Smooth muscle cell (in vitro differentiated cells): ENCODE measurements at regions not wholly inside any gene's neighbourhood (a gene's known extent, or its start where the extent isn't known, plus 50 kb on each side); places are given as distances from the start of the nearest gene placed in this dataset.

Source experiments
- DNase-seq: peaks from one replicate; lab custom pipeline; 2025; ENCODE audit not compliant: unreplicated experiment; lab: John Stamatoyannopoulos, UW
- H2AFZ ChIP-seq: fragments of 200-600 bp; sonication (generic); 2 replicates; pipeline ENCODE4 v1.6.0; 2016; ENCODE audit warnings: antibody characterized with exemption, low read depth, mild to moderate bottlenecking
- H3F3A ChIP-seq: fragments of 200-600 bp; sonication (generic); 2 replicates; pipeline ENCODE4 v1.6.0; 2017; ENCODE audit warnings: antibody characterized with exemption, low read depth
- H3K27ac ChIP-seq: fragments of 200-600 bp; sonication (generic); 2 replicates; pipeline ENCODE4 v1.5.1; 2016; ENCODE audit warnings: low read depth, mild to moderate bottlenecking
- H3K27me3 ChIP-seq: fragments of 200-600 bp; sonication (generic); 2 replicates; pipeline ENCODE4 v1.6.1; 2016; ENCODE audit warnings: low read depth, mild to moderate bottlenecking
- H3K36me3 ChIP-seq: fragments of 200-600 bp; sonication (generic); 2 replicates; pipeline ENCODE4 v1.5.1; 2016; ENCODE audit warnings: low read depth
- H3K4me1 ChIP-seq: fragments of 200-600 bp; sonication (generic); 2 replicates; pipeline ENCODE4 v1.5.1; 2016; ENCODE audit warnings: low read depth
- H3K4me2 ChIP-seq: fragments of 200-600 bp; sonication (generic); 2 replicates; pipeline ENCODE4 v1.6.0; 2016; ENCODE audit warnings: mild to moderate bottlenecking
- H3K4me3 ChIP-seq: fragments of 200-600 bp; sonication (generic); 2 replicates; pipeline ENCODE4 v1.5.1; 2016; ENCODE audit warnings: mild to moderate bottlenecking
- H3K79me2 ChIP-seq: fragments of 200-600 bp; sonication (generic); 2 replicates; pipeline ENCODE4 v1.6.0; 2016; ENCODE audit warnings: low read depth, mild to moderate bottlenecking
- H3K9ac ChIP-seq: fragments of 200-600 bp; sonication (generic); 2 replicates; pipeline ENCODE4 v1.6.0; 2016; ENCODE audit warnings: low read depth
- H3K9me3 ChIP-seq: fragments of 200-600 bp; sonication (generic); replicated peaks from 2 replicates; pipeline ENCODE4 v1.5.1; 2016; ENCODE audit warnings: low read depth
- H4K20me1 ChIP-seq: fragments of 200-600 bp; sonication (generic); 2 replicates; pipeline ENCODE4 v1.6.0; 2016; ENCODE audit warnings: low read depth
- CTCF ChIP-seq: fragments of 200-600 bp; sonication (generic); IDR thresholded peaks from 2 replicates; pipeline ENCODE4 v1.5.1; 2017; ENCODE audit warnings: borderline replicate concordance, mild to moderate bottlenecking, antibody characterized with exemption; ENCODE audit not compliant: insufficient read depth, poor library complexity, severe bottlenecking
- WGBS: methylation state at CpG from one replicate; pipeline ENCODE4 v1.1.7; 2016; ENCODE audit warnings: low lambda C conversion rate; 5-methylcytosine and 5-hydroxymethylcytosine counted together

DNA sequence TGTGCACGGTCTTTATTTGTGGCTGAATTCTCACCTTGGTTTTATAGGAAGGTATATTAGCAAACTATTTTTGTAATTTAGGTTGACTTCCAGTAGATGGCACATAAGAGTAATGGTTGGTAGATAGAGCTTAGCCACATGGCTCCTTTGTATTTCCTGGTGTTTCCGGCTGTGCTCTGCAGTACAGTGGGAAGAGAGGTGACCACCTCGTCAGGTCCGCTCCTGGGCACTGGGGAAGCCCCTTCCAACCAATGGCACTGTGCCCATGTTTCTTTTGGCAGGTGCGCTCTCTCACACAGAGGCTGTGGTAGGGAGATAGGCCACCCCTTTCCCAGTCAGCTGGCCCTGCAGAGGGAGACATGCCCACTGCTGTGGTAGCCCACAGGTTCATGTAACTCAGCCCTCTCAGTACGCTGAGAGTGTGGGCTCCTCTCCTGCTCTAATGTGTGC lies 74.3 kb upstream of the ATP12A start:
- no peaks in the 10 kb centered on the region for H3K79me2 ChIP-seq
- no peak for DNase-seq
- H3K27me3 ChIP-seq, result no peaks in the 10 kb centered on the region
- no peak overlapping the region for H3K4me2 ChIP-seq
- H3K9ac ChIP-seq, result no peak overlapping the region
- WGBS, result 75% methylated on average over 6 of the region's 6 CpGs
- no peaks in the 10 kb centered on the region for H3F3A ChIP-seq
- no peaks in the 10 kb centered on the region for H3K4me1 ChIP-seq
- peak overlapping the region; percentile 7 for H2AFZ ChIP-seq
- no peak overlapping the region for H3K4me3 ChIP-seq
- peak; percentile 32 for TF ChIP-seq CTCF
- no peaks in the 10 kb centered on the region for H3K36me3 ChIP-seq
- no peaks in the 10 kb centered on the region for H4K20me1 ChIP-seq
- H3K9me3 ChIP-seq, result no peaks in the 10 kb centered on the region
- no peak overlapping the region for H3K27ac ChIP-seq

DNA sequence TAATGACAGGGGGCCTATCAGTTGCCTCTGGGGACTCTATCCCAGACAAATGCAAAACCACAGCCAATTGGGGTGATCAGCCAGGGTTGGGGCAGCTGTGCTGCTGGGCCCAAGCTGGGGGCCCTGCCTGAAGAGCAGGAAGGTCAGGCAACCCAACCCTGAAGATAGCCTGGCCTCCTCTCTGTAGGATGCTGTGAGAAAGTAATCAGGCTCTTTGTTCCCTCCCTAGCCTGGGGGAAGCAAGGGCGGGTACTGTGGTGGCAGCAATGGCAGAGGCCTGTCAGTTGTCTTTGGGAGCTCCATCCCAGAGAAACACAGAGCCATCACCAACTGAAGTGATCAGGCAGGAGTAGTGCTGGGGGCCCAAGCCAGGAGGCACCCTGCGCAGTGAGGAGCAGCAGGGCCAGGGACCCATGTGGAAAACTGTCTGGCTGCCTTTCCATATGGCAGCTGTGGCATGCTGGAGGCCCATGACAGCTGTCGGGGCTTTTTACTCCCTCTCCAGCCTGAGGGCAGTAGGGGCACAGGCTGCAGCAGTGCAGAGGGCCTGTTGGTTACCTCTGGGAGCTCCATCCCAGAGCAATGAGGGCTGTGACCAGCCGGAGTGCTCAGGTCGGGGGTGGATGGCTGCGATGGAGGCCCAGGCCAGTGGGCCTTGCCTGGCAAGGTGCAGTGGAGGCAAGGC lies 73.6 kb upstream of the ATP12A start:
- no peak overlapping the region for H3K9ac ChIP-seq
- H3K4me3 ChIP-seq, result no peak overlapping the region
- H3K4me2 ChIP-seq, result no peak overlapping the region
- H3K27me3 ChIP-seq, result no peaks in the 10 kb centered on the region
- H3F3A ChIP-seq, result no peaks in the 10 kb centered on the region
- TF ChIP-seq CTCF, result no peak
- DNase-seq, result no peak
- no peak overlapping the region for H2AFZ ChIP-seq
- H3K79me2 ChIP-seq, result no peaks in the 10 kb centered on the region
- no peaks in the 10 kb centered on the region for H3K36me3 ChIP-seq
- H3K9me3 ChIP-seq, result no peaks in the 10 kb centered on the region
- no peaks in the 10 kb centered on the region for H3K4me1 ChIP-seq
- 88% methylated on average over 6 of the region's 6 CpGs for WGBS
- no peak overlapping the region for H3K27ac ChIP-seq
- no peaks in the 10 kb centered on the region for H4K20me1 ChIP-seq

GRCh38 chr13:24610956-24611355 lies 69.3 kb upstream of the ATP12A start:
- no peaks in the 10 kb centered on the region for H3K4me1 ChIP-seq
- H3K4me2 ChIP-seq, result no peak overlapping the region
- no peak for DNase-seq
- no peaks in the 10 kb centered on the region for H3K27me3 ChIP-seq
- H3K79me2 ChIP-seq, result no peaks in the 10 kb centered on the region
- H4K20me1 ChIP-seq, result no peaks in the 10 kb centered on the region
- H3F3A ChIP-seq, result no peaks in the 10 kb centered on the region
- no peak for TF ChIP-seq CTCF
- 93% methylated on average over 3 of the region's 3 CpGs for WGBS
- H3K9ac ChIP-seq, result no peak overlapping the region
- no peak overlapping the region for H3K4me3 ChIP-seq
- no peak overlapping the region for H2AFZ ChIP-seq
- no peaks in the 10 kb centered on the region for H3K9me3 ChIP-seq
- no peak overlapping the region for H3K27ac ChIP-seq
- no peaks in the 10 kb centered on the region for H3K36me3 ChIP-seq

DNA sequence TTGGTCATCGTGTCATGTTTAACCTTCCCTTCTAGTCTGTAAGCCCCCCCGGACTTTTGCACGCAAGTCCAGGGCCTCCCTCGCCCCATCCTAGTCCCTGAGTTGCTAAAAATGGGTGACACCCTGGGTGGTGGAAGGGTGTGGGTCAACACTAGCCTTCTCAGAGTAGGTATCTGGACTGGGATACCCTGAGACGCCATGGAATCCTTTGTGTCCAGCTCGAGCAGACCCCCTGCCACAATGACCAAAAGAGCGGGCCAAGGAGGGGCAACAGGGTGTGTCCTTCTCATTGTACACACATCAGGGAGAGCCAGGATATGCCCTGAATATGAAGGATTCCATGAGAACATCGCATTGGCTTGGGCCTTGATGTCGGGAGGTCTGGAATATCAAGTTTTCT lies 67.5 kb upstream of the ATP12A start:
- Histone ChIP-seq H3K27me3 (no peaks in the 10 kb centered on the region), H2AFZ (no peak overlapping the region), H3K27ac (no peak overlapping the region), H3K9me3 (no peaks in the 10 kb centered on the region), H4K20me1 (no peaks in the 10 kb centered on the region), H3K4me1 (no peaks in the 10 kb centered on the region), H3K4me3 (no peak overlapping the region), H3K79me2 (no peaks in the 10 kb centered on the region), H3K4me2 (no peak overlapping the region), H3K36me3 (no peaks in the 10 kb centered on the region), H3F3A (no peaks in the 10 kb centered on the region), H3K9ac (no peak overlapping the region)
- no peak for DNase-seq
- TF ChIP-seq CTCF, result no peak
- WGBS, result 97% methylated on average over 9 of the region's 9 CpGs
